ENCODE measurements at regions not wholly inside any gene's neighbourhood (a gene's known extent, or its start where the extent isn't known, plus 50 kb on each side); places are given as distances from the start of the nearest gene placed in this dataset.

- no peaks in the 10 kb centered on the region for H3K36me3 ChIP-seq (ENCODE audit: control insufficient read depth in 4 of 4, insufficient read depth in 3 of 4, low read depth in 1 of 4, low read length in 3 of 4)
- H3K4me1 ChIP-seq (ENCODE audit: control insufficient read depth in 4 of 4, insufficient read depth in 4 of 4, low read length in 3 of 4), result no peaks in the 10 kb centered on the region
- no peak overlapping the region for H3K4me3 ChIP-seq (ENCODE audit: low read depth in 1 of 3, low read length in 3 of 3)
- H3K27me3 ChIP-seq (ENCODE audit: control insufficient read depth in 4 of 4, insufficient read depth in 4 of 4, low read length in 3 of 4), result no peaks in the 10 kb centered on the region
- H3K9me3 ChIP-seq (ENCODE audit: control insufficient read depth in 4 of 4, low read length in 3 of 4), result peaks cover 0 to 3% (median 0%) of the 10 kb centered on the region in 4 donors
- TF ChIP-seq FOXA2 (IDR thresholded peaks at IDR 0.05), result no peak
- TF ChIP-seq GABPA (IDR thresholded peaks at IDR 0.05 in 1 of 2, conservative IDR thresholded peaks at IDR 0.05 in 1 of 2), result no peak
- no peak for TF ChIP-seq HNF4G (IDR thresholded peaks at IDR 0.05)
- TF ChIP-seq, protein P1, sequence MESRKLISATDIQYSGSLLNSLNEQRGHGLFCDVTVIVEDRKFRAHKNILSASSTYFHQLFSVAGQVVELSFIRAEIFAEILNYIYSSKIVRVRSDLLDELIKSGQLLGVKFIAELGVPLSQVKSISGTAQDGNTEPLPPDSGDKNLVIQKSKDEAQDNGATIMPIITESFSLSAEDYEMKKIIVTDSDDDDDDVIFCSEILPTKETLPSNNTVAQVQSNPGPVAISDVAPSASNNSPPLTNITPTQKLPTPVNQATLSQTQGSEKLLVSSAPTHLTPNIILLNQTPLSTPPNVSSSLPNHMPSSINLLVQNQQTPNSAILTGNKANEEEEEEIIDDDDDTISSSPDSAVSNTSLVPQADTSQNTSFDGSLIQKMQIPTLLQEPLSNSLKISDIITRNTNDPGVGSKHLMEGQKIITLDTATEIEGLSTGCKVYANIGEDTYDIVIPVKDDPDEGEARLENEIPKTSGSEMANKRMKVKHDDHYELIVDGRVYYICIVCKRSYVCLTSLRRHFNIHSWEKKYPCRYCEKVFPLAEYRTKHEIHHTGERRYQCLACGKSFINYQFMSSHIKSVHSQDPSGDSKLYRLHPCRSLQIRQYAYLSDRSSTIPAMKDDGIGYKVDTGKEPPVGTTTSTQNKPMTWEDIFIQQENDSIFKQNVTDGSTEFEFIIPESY (IDR thresholded peaks at IDR 0.05), result no peak
- TF ChIP-seq MAX (IDR thresholded peaks at IDR 0.05), result no peak
- TF ChIP-seq YY1 (IDR thresholded peaks at IDR 0.05), result no peak
- no peak for TF ChIP-seq RXRA (IDR thresholded peaks at IDR 0.05)
- TF ChIP-seq, protein P2, sequence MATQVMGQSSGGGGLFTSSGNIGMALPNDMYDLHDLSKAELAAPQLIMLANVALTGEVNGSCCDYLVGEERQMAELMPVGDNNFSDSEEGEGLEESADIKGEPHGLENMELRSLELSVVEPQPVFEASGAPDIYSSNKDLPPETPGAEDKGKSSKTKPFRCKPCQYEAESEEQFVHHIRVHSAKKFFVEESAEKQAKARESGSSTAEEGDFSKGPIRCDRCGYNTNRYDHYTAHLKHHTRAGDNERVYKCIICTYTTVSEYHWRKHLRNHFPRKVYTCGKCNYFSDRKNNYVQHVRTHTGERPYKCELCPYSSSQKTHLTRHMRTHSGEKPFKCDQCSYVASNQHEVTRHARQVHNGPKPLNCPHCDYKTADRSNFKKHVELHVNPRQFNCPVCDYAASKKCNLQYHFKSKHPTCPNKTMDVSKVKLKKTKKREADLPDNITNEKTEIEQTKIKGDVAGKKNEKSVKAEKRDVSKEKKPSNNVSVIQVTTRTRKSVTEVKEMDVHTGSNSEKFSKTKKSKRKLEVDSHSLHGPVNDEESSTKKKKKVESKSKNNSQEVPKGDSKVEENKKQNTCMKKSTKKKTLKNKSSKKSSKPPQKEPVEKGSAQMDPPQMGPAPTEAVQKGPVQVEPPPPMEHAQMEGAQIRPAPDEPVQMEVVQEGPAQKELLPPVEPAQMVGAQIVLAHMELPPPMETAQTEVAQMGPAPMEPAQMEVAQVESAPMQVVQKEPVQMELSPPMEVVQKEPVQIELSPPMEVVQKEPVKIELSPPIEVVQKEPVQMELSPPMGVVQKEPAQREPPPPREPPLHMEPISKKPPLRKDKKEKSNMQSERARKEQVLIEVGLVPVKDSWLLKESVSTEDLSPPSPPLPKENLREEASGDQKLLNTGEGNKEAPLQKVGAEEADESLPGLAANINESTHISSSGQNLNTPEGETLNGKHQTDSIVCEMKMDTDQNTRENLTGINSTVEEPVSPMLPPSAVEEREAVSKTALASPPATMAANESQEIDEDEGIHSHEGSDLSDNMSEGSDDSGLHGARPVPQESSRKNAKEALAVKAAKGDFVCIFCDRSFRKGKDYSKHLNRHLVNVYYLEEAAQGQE (IDR thresholded peaks at IDR 0.05), result no peak
- no peak for TF ChIP-seq RAD21 (IDR thresholded peaks at IDR 0.05)
- TF ChIP-seq, protein P3, sequence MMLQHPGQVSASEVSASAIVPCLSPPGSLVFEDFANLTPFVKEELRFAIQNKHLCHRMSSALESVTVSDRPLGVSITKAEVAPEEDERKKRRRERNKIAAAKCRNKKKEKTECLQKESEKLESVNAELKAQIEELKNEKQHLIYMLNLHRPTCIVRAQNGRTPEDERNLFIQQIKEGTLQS (IDR thresholded peaks at IDR 0.05), result no peak
- TF ChIP-seq HNF4A (conservative IDR thresholded peaks at IDR 0.05), result no peak
- TF ChIP-seq NR2F2 (IDR thresholded peaks at IDR 0.05), result no peak
- no peak for TF ChIP-seq JUND (IDR thresholded peaks at IDR 0.05)
- no peak for TF ChIP-seq EGR1 (IDR thresholded peaks at IDR 0.05; ENCODE audit: low read depth in 2 of 2)
- TF ChIP-seq SP1 (IDR thresholded peaks at IDR 0.05), result no peak
- TF ChIP-seq, protein P4, sequence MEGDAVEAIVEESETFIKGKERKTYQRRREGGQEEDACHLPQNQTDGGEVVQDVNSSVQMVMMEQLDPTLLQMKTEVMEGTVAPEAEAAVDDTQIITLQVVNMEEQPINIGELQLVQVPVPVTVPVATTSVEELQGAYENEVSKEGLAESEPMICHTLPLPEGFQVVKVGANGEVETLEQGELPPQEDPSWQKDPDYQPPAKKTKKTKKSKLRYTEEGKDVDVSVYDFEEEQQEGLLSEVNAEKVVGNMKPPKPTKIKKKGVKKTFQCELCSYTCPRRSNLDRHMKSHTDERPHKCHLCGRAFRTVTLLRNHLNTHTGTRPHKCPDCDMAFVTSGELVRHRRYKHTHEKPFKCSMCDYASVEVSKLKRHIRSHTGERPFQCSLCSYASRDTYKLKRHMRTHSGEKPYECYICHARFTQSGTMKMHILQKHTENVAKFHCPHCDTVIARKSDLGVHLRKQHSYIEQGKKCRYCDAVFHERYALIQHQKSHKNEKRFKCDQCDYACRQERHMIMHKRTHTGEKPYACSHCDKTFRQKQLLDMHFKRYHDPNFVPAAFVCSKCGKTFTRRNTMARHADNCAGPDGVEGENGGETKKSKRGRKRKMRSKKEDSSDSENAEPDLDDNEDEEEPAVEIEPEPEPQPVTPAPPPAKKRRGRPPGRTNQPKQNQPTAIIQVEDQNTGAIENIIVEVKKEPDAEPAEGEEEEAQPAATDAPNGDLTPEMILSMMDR (IDR thresholded peaks at IDR 0.05; ENCODE audit: low read depth, low read length, missing input control), result no peak
- no peak for TF ChIP-seq FOXA1 (IDR thresholded peaks at IDR 0.05)
- TF ChIP-seq TAF1 (conservative IDR thresholded peaks at IDR 0.05), result no peak
- no peak overlapping the region for H3K9ac ChIP-seq (ENCODE audit: low read depth in 1 of 2, low read length in 2 of 2)
- 81% methylated on average over 4 of the region's 4 CpGs for WGBS
- no peak overlapping the region for H3K27ac ChIP-seq (ENCODE audit: low read depth in 1 of 2, low read length in 2 of 2)
- no peak for DNase-seq (ENCODE audit: low spot score)
Observed at GRCh38 chr2:35125278-35125677, 1230.3 kb upstream of the CRIM1 start.
